ENCODE measurements at regions not wholly inside any gene's neighbourhood (a gene's known extent, or its start where the extent isn't known, plus 50 kb on each side); places are given as distances from the start of the nearest gene placed in this dataset.

DNA sequence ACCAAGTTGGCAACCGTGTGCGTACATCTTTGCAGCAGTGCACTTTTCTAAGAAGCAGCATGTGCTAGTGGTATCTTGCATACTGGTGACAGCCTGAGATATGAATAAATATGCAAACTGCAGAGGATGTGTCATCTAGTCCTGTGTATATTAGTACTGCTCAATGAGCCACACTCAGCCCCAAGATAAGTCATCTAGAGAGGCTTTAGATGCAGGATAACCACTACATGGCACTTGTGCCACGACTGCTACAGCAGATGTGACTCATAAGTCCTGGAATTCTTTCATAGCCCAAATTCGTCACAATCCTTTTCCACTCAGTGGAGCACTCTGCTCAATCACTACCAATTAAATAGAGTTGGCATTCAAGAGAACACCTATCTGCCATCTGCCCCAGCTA, 171.5 kb downstream of the AXIN2 start:
- TF ChIP-seq EZH2 (IDR thresholded peaks at IDR 0.05; ENCODE audit: low read length) = no peak
- TF ChIP-seq, protein P1, sequence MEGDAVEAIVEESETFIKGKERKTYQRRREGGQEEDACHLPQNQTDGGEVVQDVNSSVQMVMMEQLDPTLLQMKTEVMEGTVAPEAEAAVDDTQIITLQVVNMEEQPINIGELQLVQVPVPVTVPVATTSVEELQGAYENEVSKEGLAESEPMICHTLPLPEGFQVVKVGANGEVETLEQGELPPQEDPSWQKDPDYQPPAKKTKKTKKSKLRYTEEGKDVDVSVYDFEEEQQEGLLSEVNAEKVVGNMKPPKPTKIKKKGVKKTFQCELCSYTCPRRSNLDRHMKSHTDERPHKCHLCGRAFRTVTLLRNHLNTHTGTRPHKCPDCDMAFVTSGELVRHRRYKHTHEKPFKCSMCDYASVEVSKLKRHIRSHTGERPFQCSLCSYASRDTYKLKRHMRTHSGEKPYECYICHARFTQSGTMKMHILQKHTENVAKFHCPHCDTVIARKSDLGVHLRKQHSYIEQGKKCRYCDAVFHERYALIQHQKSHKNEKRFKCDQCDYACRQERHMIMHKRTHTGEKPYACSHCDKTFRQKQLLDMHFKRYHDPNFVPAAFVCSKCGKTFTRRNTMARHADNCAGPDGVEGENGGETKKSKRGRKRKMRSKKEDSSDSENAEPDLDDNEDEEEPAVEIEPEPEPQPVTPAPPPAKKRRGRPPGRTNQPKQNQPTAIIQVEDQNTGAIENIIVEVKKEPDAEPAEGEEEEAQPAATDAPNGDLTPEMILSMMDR (optimal IDR thresholded peaks at IDR 0.05 in 1 of 3, IDR thresholded peaks at IDR 0.05 in 1 of 3, conservative IDR thresholded peaks at IDR 0.05 in 1 of 3; ENCODE audit: extremely low read depth in 1 of 3, insufficient read depth in 2 of 3, low read length in 3 of 3) = no peak
